RWPE2 (cell line): ENCODE measurements at regions not wholly inside any gene's neighbourhood (a gene's known extent, or its start where the extent isn't known, plus 50 kb on each side); places are given as distances from the start of the nearest gene placed in this dataset.

Experiments
- ATAC-seq: fragments of 200-7000 bp; cut with Tn5 transposase; 3 replicates; pipeline ENCODE4 v1.9.1; 2021; ENCODE audit warnings: low read depth
- DNase-seq: peaks from one replicate; pipeline ENCODE4 v3.0.0-alpha.2; 2020; ENCODE audit warnings: low spot score
- H3K27ac ChIP-seq: fragments of 450-650 bp; 2 replicates; pipeline ENCODE4 v1.5.1; 2017; ENCODE audit warnings: mild to moderate bottlenecking; ENCODE audit not compliant: poor library complexity, severe bottlenecking
- H3K27me3 ChIP-seq: fragments of 250-450 bp; sonication (Bioruptor Pico); 2 replicates; pipeline ENCODE4 v1.5.1; 2021; ENCODE audit warnings: mild to moderate bottlenecking, moderate library complexity; ENCODE audit not compliant: insufficient read depth, poor library complexity, severe bottlenecking
- H3K36me3 ChIP-seq: fragments of 250-450 bp; sonication (Bioruptor Pico); 2 replicates; pipeline ENCODE4 v1.5.1; 2020; ENCODE audit warnings: low read depth, mild to moderate bottlenecking, moderate library complexity
- H3K4me1 ChIP-seq: fragments of 250-450 bp; sonication (Bioruptor Pico); 2 replicates; pipeline ENCODE4 v1.5.1; 2021; ENCODE audit warnings: mild to moderate bottlenecking, moderate library complexity; ENCODE audit not compliant: insufficient read depth, poor library complexity, severe bottlenecking
- H3K4me3 ChIP-seq: fragments of 250-450 bp; sonication (Bioruptor Pico); 2 replicates; pipeline ENCODE4 v1.5.1; 2021; ENCODE audit warnings: mild to moderate bottlenecking, moderate library complexity; ENCODE audit not compliant: severe bottlenecking
- H3K9me3 ChIP-seq: fragments of 250-450 bp; sonication (Bioruptor Pico); 2 replicates; pipeline ENCODE4 v1.5.1; 2021; ENCODE audit warnings: mild to moderate bottlenecking, moderate library complexity; ENCODE audit not compliant: severe bottlenecking
- TF ChIP-seq, protein P1 (sequence below): fragments of 450-650 bp; IDR thresholded peaks from one replicate; pipeline ENCODE4 v1.5.1; 2017; ENCODE audit warnings: mild to moderate bottlenecking, moderate library complexity; ENCODE audit not compliant: poor library complexity, severe bottlenecking

DNA sequence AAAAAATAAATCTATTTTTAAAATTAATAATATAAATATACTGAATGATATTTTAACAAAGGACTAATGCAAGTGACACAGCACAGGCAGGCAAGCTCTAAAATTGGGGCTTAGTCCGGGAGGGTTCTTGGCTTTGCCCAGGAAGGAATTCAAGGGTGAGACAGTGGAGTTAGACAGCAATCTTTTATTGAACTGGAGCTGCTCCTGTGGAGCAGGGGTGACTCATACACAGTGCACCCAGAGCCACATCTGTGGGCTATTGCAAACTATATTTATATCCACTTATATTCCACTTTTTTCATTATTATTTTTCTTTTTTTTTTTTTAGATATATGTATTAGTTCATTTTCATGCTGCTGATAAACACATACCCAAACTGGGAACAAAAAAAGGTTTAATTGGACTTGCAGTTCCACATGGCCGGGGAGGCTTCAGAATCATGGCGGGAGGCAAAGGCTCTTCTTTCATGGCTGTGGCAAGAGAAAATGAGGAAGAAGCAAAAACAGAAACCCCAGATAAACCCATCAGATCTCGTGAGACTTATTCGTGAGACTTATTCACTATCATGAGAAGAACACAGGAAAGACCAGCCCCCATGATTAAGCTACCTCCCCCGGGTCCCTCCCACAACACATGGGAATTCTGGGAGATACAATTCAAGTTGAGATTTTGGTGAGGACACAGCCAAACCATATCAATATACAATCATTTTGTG is 437.1 kb downstream of the BCL11A start:
- no peak overlapping the region for H3K27ac ChIP-seq
- ATAC-seq, result no peak
- no peaks in the 10 kb centered on the region for H3K36me3 ChIP-seq
- H3K9me3 ChIP-seq, result no peaks in the 10 kb centered on the region
- no peaks in the 10 kb centered on the region for H3K4me1 ChIP-seq
- H3K4me3 ChIP-seq, result no peak overlapping the region
- no peaks in the 10 kb centered on the region for H3K27me3 ChIP-seq
- TF ChIP-seq, protein P1, sequence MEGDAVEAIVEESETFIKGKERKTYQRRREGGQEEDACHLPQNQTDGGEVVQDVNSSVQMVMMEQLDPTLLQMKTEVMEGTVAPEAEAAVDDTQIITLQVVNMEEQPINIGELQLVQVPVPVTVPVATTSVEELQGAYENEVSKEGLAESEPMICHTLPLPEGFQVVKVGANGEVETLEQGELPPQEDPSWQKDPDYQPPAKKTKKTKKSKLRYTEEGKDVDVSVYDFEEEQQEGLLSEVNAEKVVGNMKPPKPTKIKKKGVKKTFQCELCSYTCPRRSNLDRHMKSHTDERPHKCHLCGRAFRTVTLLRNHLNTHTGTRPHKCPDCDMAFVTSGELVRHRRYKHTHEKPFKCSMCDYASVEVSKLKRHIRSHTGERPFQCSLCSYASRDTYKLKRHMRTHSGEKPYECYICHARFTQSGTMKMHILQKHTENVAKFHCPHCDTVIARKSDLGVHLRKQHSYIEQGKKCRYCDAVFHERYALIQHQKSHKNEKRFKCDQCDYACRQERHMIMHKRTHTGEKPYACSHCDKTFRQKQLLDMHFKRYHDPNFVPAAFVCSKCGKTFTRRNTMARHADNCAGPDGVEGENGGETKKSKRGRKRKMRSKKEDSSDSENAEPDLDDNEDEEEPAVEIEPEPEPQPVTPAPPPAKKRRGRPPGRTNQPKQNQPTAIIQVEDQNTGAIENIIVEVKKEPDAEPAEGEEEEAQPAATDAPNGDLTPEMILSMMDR, result no peak
- no peak for DNase-seq

DNA sequence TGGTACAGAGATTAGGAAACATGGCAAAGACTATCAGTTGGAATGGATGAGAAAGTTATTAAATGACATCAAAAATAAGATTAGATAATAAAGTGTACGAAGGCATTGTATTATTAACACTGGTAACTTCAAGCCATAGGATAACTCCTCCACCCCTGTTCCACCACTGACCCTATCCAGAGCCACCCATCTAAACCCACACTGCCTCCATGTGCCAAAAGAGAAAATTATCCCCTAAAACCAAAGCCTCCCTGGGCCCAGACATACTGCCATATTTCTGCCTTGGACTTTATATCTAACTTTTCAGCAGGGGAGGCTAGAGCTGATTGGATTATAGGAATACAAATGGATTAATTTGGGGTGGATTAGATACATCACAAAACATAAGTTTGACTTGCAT is 443.7 kb downstream of the BCL11A start:
- no peak overlapping the region for H3K27ac ChIP-seq
- no peaks in the 10 kb centered on the region for H3K9me3 ChIP-seq
- H3K4me3 ChIP-seq, result no peak overlapping the region
- TF ChIP-seq, protein P1, result no peak
- ATAC-seq, result no peak
- no peaks in the 10 kb centered on the region for H3K36me3 ChIP-seq
- H3K4me1 ChIP-seq, result no peaks in the 10 kb centered on the region
- H3K27me3 ChIP-seq, result no peaks in the 10 kb centered on the region
- no peak for DNase-seq

DNA sequence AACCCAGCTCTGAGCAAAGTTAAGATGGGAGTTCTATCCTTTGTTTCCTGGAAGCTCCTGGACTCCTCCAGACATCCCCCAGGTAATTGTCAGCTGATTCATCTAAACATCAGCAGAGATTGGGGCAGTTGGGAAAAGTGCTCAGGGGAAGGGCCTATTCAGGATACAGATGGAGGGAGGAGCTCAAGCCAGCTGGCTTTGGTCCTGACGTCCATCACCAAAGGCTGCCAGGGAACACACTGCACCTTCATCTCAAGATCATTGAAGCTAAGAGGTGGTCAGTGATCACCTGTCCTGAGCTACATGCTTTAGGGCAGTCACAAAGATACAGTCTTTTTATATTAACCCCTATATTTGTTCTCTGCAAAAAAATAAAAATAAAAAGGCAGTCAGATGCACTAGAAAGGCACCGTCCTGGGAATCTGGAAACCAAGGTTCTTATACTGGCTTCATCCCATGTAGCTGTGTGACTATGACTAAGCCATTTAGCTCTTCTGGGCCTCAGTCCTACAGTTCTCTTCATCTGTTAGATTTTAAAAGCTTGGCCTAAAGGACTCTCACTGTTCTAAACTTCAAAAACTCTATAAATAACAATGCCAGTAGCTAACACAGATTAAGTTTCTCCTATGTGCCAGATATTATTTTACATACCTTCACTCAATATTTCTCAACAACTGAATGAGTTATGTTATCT is 446.5 kb downstream of the BCL11A start:
- no peak for DNase-seq
- TF ChIP-seq, protein P1, result no peak
- no peak for ATAC-seq

DNA sequence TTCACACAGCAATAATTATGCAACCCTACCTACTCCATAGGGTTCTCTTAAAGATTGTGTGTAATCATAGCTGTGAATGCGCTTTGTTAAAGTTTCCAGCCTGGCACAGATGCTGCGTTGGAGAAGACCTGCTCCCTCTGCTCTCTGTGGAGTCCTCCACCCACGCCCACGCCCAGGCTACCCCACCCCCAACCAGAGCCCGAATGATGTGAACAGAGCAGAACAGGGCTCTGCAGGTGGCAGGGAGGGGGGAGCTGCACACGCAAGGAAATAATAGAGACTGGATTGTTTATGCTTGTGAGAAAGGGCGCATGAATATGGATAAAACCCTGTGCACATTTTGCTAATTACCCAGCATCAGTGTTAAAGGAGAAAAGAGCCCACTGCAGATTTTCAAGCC is 447.5 kb downstream of the BCL11A start:
- Histone ChIP-seq H3K4me1 (no peaks in the 10 kb centered on the region), H3K27ac (no peak overlapping the region), H3K9me3 (no peaks in the 10 kb centered on the region), H3K4me3 (no peak overlapping the region), H3K27me3 (no peaks in the 10 kb centered on the region), H3K36me3 (no peaks in the 10 kb centered on the region)
- TF ChIP-seq, protein P1, result no peak
- DNase-seq, result no peak
- ATAC-seq, result no peak

More for the DNA sequence above, 446.5 kb downstream of the BCL11A start:
- no peak overlapping the region for H3K27ac ChIP-seq
- H3K4me3 ChIP-seq, result no peak overlapping the region
- no peaks in the 10 kb centered on the region for H3K36me3 ChIP-seq
- H3K9me3 ChIP-seq, result no peaks in the 10 kb centered on the region
- H3K4me1 ChIP-seq, result no peaks in the 10 kb centered on the region
- H3K27me3 ChIP-seq, result no peaks in the 10 kb centered on the region
